Kidney capillary endothelial cell (primary cell): ENCODE measurements at regions not wholly inside any gene's neighbourhood (a gene's known extent, or its start where the extent isn't known, plus 50 kb on each side); places are given as distances from the start of the nearest gene placed in this dataset.

ENCODE experiments used
- DNase-seq: peaks from one replicate; pipeline ENCODE4 v3.0.0-alpha.2; 2018; ENCODE audit warnings: low spot score

- no peak for DNase-seq
These were observed 263.4 kb upstream of the CHD6 start for GRCh38 chr20:41881466-41882046.

- DNase-seq = no peak
These were observed 260.9 kb upstream of the CHD6 start for GRCh38 chr20:41879123-41879522.

GRCh38 chr20:41877911-41878310 lies 259.7 kb upstream of the CHD6 start:
- no peak for DNase-seq

GRCh38 chr20:41874658-41875057 lies 256.5 kb upstream of the CHD6 start:
- DNase-seq = no peak

GRCh38 chr20:41872930-41873329 lies 254.8 kb upstream of the CHD6 start:
- DNase-seq = no peak

- DNase-seq = no peak
These were observed 252.8 kb upstream of the CHD6 start for GRCh38 chr20:41870869-41871462.

GRCh38 chr20:41869261-41869660 lies 251.1 kb upstream of the CHD6 start:
- DNase-seq = no peak

- DNase-seq = no peak
These were observed 247.8 kb upstream of the CHD6 start for GRCh38 chr20:41865938-41866337.

- DNase-seq = no peak
These were observed 244.3 kb upstream of the CHD6 start for GRCh38 chr20:41862476-41862875.

- no peak for DNase-seq
These were observed 243.7 kb upstream of the CHD6 start for GRCh38 chr20:41861772-41862422.

GRCh38 chr20:41854765-41855164 lies 236.6 kb upstream of the CHD6 start:
- DNase-seq = no peak

- DNase-seq = no peak
These were observed 235.6 kb upstream of the CHD6 start for GRCh38 chr20:41853806-41854205.

GRCh38 chr20:41848180-41848579 lies 230.0 kb upstream of the CHD6 start:
- DNase-seq = no peak

- DNase-seq = no peak
These were observed 219.6 kb upstream of the CHD6 start for GRCh38 chr20:41837669-41838224.

GRCh38 chr20:41833739-41834138 lies 215.6 kb upstream of the CHD6 start:
- no peak for DNase-seq

GRCh38 chr20:41830702-41831101 lies 212.5 kb upstream of the CHD6 start:
- no peak for DNase-seq

- no peak for DNase-seq
These were observed 201.3 kb upstream of the CHD6 start for GRCh38 chr20:41819436-41819835.

- no peak for DNase-seq
These were observed 200.8 kb upstream of the CHD6 start for GRCh38 chr20:41818991-41819390.

GRCh38 chr20:41818369-41818768 lies 200.2 kb upstream of the CHD6 start:
- DNase-seq = no peak

GRCh38 chr20:41811456-41811855 lies 193.3 kb upstream of the CHD6 start:
- DNase-seq = no peak

GRCh38 chr20:41800040-41800439 lies 181.9 kb upstream of the CHD6 start:
- DNase-seq = no peak

GRCh38 chr20:41798930-41799502 lies 180.8 kb upstream of the CHD6 start:
- no peak for DNase-seq

- no peak for DNase-seq
These were observed 168.0 kb upstream of the CHD6 start for GRCh38 chr20:41786158-41786557.
